DMS79 treated with DMSO at 0.1 percent for 48 hours (cell line): ENCODE measurements at regions not wholly inside any gene's neighbourhood (a gene's known extent, or its start where the extent isn't known, plus 50 kb on each side); places are given as distances from the start of the nearest gene placed in this dataset.

Source experiments
- DNase-seq: peaks from one replicate; lab custom pipeline; 2025; lab: John Stamatoyannopoulos, UW

DNA sequence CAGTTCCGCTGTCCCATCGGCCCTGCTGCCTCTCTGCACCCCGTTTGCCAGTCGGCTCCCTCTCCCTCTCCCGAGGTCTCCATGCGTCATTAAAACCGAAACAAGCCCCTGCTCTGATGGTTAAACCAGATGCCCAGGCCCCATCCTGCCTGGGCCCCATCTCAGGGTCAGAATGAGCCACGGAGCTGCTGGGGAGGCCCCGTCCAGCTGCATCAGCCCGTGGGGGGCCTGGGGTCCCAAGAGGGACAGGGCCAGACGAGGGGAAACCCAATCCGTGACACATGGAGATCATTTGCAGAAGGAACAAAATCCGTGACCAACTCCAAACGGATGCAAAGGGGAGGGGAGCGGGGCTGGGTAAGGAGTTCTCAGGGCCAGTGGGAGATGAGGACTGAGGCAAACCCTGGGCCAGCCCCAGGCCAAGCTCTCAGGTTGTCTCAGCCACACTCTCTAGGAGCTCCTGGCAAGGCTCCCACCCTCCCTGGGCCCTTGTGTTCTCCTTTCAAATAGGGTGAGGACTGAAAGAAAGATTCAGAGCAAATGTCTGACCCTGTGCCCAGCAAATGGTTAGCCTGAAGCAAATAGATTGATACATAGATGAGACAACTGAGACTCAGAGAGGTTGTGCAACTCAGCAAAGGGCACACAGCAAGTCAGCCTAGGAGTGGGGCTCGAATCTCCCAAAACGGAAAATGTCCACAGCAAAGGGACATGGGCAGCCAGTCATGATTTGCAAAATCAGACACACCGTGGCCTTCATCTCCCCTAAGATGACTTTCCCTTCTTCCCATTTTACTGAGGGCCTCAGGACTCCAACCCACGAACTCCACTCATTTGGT is 162.1 kb downstream of the MN1 start:
- no peak for DNase-seq

DNA sequence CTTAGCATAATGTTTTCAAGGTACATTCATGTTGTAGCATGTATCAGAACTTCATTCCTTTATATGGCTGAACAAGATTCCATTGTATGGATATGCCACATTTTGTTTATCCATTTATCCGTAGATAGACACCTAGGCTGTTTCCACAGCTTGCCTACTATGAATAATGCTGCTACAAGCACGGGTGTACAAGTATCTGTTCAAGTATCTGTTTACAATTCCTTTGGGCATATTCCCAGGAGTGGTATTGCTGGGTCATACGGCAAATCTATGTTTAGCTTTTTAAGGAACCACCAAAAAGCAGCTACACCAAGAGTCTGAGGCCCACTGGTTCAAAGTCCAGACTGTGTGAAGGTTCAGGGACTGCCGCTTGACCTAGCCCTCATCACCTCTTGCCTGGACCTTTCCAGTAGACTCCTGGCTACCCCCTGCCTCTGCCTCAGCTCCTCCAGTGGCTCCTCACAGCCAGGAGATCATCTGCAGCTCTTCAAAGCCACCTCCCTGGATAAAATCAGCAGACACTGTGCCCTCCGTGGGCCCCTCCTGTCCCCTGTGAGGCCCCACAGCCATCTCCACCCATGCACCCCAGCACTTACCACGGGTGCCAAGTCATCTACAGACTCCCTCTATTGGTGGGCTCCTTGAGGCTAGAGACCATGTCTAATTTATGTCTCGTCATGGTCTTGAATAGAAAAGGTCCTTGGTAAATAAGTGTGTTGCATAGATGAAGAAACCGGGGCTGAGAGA is 160.3 kb downstream of the MN1 start:
- DNase-seq: no peak

DNA sequence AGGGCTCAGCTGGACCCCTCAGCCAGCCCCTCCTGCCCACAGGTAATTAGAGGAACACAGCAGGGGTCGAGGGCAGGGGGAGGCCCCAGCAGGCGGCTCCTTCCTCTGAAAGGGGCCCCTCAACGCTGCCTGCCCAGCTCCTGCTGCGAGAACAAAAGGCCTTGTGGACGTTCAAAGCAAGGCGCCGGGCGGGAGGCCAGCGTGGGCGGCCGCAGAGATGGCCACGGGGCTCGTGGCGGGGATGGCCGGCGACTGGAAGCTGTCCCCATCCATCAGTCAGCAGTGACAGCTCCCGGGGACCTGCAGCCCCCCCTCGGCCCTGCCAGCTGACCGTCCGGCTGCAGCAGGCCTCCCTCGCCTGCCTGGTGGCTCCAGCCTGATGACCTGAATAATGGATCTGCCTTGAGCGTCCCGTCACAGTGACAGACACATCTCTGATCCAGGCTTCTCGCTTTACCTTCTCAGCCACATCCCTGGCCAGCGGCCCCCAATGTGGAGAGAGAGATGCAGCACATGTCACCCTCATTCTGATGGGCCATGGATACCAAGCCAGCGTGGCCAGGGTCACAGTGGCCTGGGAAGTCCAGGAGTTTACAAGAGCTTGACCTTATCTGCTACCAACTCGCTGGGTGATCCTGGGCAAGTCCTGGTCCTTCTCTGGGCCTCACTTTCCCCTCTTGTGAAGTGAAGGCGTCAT is 159.3 kb downstream of the MN1 start:
- DNase-seq: no peak

- no peak for DNase-seq
Measured at GRCh38 chr22:27643907-27644306, 157.6 kb downstream of the MN1 start.

GRCh38 chr22:27644566-27644965 is 157.0 kb downstream of the MN1 start:
- no peak for DNase-seq

DNA sequence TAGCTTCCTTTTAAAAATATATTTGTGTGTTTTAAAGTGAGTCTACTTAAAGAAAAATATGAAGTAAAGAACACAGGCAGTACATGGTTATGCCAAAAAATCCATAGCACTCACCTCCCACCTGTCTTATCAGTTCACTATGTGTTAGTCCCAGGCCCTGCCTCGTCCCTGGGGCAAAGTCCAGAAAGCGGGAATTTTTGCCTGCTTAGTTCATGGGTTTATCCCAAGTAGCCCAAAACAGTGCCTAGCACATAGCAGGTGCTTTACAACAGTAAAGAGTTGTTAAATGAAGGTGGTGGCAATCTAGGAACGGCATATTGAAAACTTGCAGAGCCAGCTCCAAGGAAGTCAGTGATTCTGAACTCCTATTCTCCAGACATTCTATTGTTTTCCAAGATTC is 154.0 kb downstream of the MN1 start:
- no peak for DNase-seq

DNA sequence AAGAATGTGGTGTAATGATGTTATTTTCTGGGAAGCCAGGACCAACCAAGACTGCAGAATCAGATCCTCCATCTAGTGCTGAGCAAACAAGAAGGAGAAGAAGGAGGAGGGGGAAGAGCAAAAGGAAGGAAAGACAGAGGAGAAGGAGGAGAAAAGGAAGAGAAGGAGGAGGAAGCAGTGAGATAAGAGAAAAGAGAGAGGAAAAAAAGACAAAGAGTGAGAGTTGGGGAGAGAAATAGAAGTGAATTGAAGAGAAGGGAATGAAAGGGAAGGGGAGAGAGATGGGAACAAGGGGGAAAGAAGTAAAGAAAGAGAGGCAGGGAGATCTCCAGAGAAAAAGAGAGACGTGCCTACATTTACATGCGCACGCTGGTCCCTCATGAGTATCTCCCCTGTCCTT is 153.5 kb downstream of the MN1 start:
- no peak for DNase-seq

GRCh38 chr22:27648853-27649252 is 152.7 kb downstream of the MN1 start:
- no peak for DNase-seq

DNA sequence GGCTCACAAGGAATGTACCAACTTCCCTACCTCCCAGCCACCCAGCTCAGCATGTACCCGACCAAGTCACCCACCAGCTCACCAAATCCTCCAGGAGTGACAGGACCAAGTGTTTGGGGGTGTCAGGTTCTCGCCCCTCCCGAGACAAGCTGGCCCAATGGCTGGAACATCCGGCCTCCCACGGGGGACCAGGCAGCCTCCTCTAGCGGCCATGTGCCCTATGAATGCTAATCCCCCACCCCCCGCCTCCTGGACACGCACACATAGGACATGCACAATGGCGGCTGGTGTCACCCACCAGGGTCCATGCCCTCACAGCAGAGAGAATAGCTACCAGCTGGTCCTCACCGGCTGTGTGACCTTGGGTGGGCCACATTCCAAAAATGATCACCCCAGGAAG is 151.0 kb downstream of the MN1 start:
- no peak for DNase-seq

DNA sequence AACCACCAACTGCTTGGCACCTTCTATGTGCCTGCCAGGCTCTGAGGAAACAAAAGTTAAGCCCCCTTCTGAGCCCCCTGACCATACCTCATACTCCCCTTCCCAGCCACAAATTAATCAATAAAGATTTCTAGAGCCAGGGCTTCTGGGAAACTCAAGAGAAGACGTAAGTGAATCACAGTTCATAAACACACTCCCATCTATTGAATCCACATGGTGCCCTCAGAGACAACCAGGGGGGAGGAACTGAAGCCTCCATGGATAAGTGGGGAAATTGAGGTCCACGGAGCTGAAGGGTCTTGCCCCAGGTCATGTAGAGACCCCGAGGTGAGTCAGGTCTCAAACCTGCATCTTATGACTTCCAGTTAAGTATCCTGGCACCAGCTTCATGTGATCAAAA is 150.6 kb downstream of the MN1 start:
- no peak for DNase-seq

DNA sequence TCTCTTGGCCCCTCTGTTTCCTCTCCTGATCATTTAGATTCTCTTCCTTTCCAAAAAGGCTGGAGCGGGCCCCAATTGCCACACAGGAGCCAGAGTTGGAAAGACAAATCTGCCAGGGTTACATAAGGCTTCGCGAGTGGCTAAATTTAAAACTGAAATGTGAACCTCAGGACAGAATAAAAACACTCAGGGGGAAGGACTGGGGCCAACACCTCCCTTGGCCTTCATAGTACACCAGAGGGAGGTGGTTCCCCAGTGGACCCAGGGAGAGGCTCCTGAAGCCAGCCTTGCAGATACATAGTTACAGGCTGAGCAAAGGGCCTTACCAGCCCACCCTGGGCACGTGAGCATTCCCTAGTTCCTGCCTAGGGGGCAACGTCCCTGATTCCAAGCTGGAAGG is 150.1 kb downstream of the MN1 start:
- DNase-seq: no peak

GRCh38 chr22:27654546-27655445 is 146.8 kb downstream of the MN1 start:
- DNase-seq: no peak

- DNase-seq: no peak
Measured at GRCh38 chr22:27655582-27656185, 145.9 kb downstream of the MN1 start.

DNA sequence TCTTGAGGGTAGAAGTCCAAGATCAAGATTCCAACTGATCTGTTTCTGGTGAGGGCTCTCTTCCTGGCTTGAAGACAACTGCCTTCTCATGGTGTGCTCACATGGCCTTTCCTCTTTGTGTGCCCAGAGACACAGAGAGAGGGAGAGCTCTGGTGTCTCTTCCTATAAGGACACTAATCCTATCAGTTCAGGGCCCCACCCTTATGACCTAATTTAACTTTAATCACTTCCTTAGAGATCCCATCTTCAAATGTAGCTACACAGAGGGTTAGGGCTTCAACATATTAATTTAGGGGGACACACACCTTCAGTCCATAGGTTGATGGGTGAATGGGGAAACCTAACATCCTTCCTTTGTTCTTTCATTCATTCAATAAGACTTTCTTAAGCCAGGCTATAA is 144.6 kb downstream of the MN1 start:
- no peak for DNase-seq

DNA sequence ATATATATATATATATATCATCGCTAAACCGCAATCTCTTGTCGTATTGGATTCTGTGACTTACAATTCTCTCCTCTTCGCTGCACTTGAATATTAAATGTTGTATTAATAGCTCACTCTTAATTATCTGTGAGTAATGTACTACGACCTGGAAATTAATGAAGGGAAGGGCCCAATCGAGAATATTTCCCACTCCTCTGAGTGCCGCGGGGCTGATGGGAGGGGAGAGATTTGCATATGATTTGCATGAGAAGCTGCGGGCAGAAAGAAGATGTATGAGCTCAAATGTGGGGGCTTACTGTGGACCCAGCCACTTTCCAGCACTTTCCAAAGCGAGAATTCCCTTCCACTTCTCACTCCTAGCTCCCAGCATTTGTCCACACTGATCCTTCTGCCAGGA is 141.2 kb downstream of the MN1 start:
- DNase-seq: no peak

GRCh38 chr22:27662359-27663301 is 138.9 kb downstream of the MN1 start:
- DNase-seq: no peak

- DNase-seq: no peak
Measured at GRCh38 chr22:27663812-27664211, 137.7 kb downstream of the MN1 start.

- no peak for DNase-seq
Measured at GRCh38 chr22:27666272-27666997, 135.1 kb downstream of the MN1 start.

DNA sequence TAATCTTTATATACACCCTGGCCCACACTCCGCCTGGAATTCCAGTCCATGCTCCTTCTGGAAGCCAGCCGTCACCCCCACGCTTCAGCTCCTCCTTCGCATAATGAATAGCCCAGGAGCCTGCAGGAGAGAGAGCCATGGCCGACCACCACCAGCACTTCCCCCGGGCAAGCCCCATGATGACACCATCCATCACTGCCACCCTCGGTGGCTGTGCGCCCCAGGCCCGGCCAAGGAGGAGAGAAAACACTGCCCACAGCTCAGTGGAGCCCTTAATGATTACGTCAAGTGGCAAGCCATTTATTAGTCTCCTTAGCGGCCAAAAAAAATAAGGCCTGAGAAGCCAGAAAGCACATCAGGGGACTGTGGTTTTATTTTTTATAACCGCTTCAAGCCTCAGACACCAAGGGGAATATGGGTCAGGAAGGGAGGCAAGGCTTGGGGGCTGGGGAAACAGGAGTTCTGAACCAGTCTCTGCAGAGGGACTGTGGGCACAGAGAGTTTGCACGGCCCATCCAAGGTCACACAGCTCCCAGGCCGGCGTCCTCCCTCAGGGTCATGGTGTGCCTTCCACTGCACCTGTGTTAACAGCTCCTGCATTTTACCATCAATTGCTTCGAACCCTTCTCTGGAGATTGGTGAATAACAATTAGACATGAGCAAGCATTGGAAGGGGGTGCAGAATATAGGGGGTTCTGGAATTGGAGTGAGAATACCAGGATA is 134.3 kb downstream of the MN1 start:
- DNase-seq: no peak
